GM23338 (cell line): ENCODE measurements at regions not wholly inside any gene's neighbourhood (a gene's known extent, or its start where the extent isn't known, plus 50 kb on each side); places are given as distances from the start of the nearest gene placed in this dataset.
"Not testable (repeated sequence)": the region's sequence is repeated elsewhere in the genome, so short reads cannot be mapped to it uniquely, and the experiment has no call there.

ENCODE experiments used
- ATAC-seq: fragments of 200-7000 bp; cut with Tn5 transposase; 3 replicates; pipeline ENCODE4 v1.9.1; 2020
- DNase-seq: peaks from one replicate; pipeline ENCODE4 v3.0.0-alpha.2; 2015; ENCODE audit warnings: low spot score
- H2AFZ ChIP-seq: fragments of 200-600 bp; sonication (generic); 2 replicates; pipeline ENCODE4 v1.8.0; 2016; ENCODE audit warnings: antibody characterized with exemption, mild to moderate bottlenecking, moderate library complexity
- H3F3A ChIP-seq: fragments of 200-600 bp; sonication (generic); replicated peaks from 2 replicates; pipeline ENCODE4 v1.8.0; 2017; ENCODE audit warnings: antibody characterized with exemption, mixed run types, low read depth
- H3K27ac ChIP-seq: fragments of 200-600 bp; sonication (generic); 2 replicates; pipeline ENCODE4 v1.6.1; 2016; ENCODE audit warnings: low read depth
- H3K27me3 ChIP-seq: fragments of 200-600 bp; sonication (generic); 2 replicates; pipeline ENCODE4 v1.8.0; 2016; ENCODE audit warnings: mild to moderate bottlenecking, mixed run types, moderate library complexity; ENCODE audit not compliant: insufficient read depth
- H3K36me3 ChIP-seq: fragments of 200-600 bp; sonication (generic); 2 replicates; pipeline ENCODE4 v1.8.0; 2016; ENCODE audit warnings: mild to moderate bottlenecking; ENCODE audit not compliant: insufficient read depth
- H3K4me1 ChIP-seq: fragments of 200-600 bp; sonication (generic); 2 replicates; pipeline ENCODE4 v1.8.0; 2016; ENCODE audit warnings: mild to moderate bottlenecking, moderate library complexity; ENCODE audit not compliant: insufficient read depth
- H3K4me2 ChIP-seq: fragments of 200-600 bp; sonication (generic); 2 replicates; pipeline ENCODE4 v1.7.1; 2017; ENCODE audit warnings: mixed run types
- H3K4me3 ChIP-seq: fragments of 200-600 bp; sonication (generic); 2 replicates; pipeline ENCODE4 v1.6.1; 2016; ENCODE audit warnings: mixed run types
- H3K79me2 ChIP-seq: fragments of 200-600 bp; sonication (generic); replicated peaks from 2 replicates; pipeline ENCODE4 v1.8.0; 2017; ENCODE audit warnings: mild to moderate bottlenecking; ENCODE audit not compliant: insufficient read depth
- H3K9me2 ChIP-seq: fragments of 200-600 bp; sonication (generic); 2 replicates; pipeline ENCODE4 v1.8.0; 2017; ENCODE audit not compliant: insufficient read depth
- H4K20me1 ChIP-seq: fragments of 200-600 bp; sonication (generic); replicated peaks from 2 replicates; pipeline ENCODE4 v1.8.0; 2017; ENCODE audit warnings: mild to moderate bottlenecking; ENCODE audit not compliant: insufficient read depth
- H3K27ac Mint-ChIP-seq: 2 replicates; pipeline ENCODE4 v1.8.0; 2020; ENCODE audit warnings: inconsistent platforms, mild to moderate bottlenecking, moderate library complexity, mixed read lengths
- H3K27me3 Mint-ChIP-seq: 3 replicates; pipeline ENCODE4 v1.8.0; 2022; ENCODE audit warnings: low read depth, mild to moderate bottlenecking, moderate library complexity, mixed read lengths, inconsistent platforms; ENCODE audit not compliant: insufficient read depth, poor library complexity
- H3K36me3 Mint-ChIP-seq: 3 replicates; pipeline ENCODE4 v1.8.0; 2021; ENCODE audit warnings: low read depth, mild to moderate bottlenecking, inconsistent platforms, moderate library complexity, mixed read lengths
- H3K4me1 Mint-ChIP-seq: 3 replicates; pipeline ENCODE4 v1.8.0; 2020; ENCODE audit warnings: mild to moderate bottlenecking, inconsistent platforms, mixed read lengths
- H3K4me3 Mint-ChIP-seq: 3 replicates; pipeline ENCODE4 v1.8.0; 2021; ENCODE audit warnings: moderate library complexity, mild to moderate bottlenecking, inconsistent platforms, mixed read lengths
- H3K9me3 Mint-ChIP-seq: 3 replicates; pipeline ENCODE4 v1.8.0; 2020; ENCODE audit warnings: moderate library complexity, mild to moderate bottlenecking, inconsistent platforms, mixed read lengths
- CTCF ChIP-seq, 2 experiments: fragments of 200-600 bp in 1 of 2; sonication (generic) in 1 of 2; conservative IDR thresholded peaks; 2 replicates each; pipeline versions ENCODE4 v1.5.1 to v1.6.1; 2016 to 2017; ENCODE audit warnings: antibody characterized with exemption in 2 of 2, low read depth in 2 of 2, mild to moderate bottlenecking in 2 of 2, moderate library complexity in 1 of 2
- EZH2phosphoT487 ChIP-seq: fragments of 200-600 bp; sonication (generic); IDR thresholded peaks from one replicate; pipeline ENCODE4 v1.8.1; 2018; ENCODE audit warnings: antibody characterized with exemption; ENCODE audit not compliant: unreplicated experiment
- NANOG ChIP-seq: IDR thresholded peaks from 2 replicates; pipeline ENCODE4 v1.6.1; 2016; ENCODE audit warnings: antibody characterized with exemption, borderline replicate concordance
- POLR2AphosphoS5 ChIP-seq: IDR thresholded peaks from 2 replicates; pipeline ENCODE4 v1.6.1; 2016; ENCODE audit warnings: antibody characterized with exemption, low read depth
- REST ChIP-seq: IDR thresholded peaks from one replicate; pipeline ENCODE4 v1.6.1; 2018; ENCODE audit warnings: antibody characterized with exemption; ENCODE audit not compliant: unreplicated experiment

- TF ChIP-seq REST = no peak
These were observed 161.9 kb upstream of the DYRK2 start (continued) for GRCh38 chr12:67486671-67487070.

- H3K27ac Mint-ChIP-seq, H4K20me1 ChIP-seq: not testable (repeated sequence)
- peaks cover 36% of the 10 kb centered on the region for H3K36me3 Mint-ChIP-seq
These were observed 160.2 kb upstream of the DYRK2 start for GRCh38 chr12:67488349-67488748.

GRCh38 chr12:67489007-67489406 is 159.5 kb upstream of the DYRK2 start:
- Histone ChIP-seq H3K27me3 (no peaks in the 10 kb centered on the region), H3K4me2 (no peak overlapping the region), H3K36me3 (no peaks in the 10 kb centered on the region; the same call in 1 of the 2 replicates), H3F3A (no peaks in the 10 kb centered on the region), H3K79me2 (no peaks in the 10 kb centered on the region), H3K27ac (no peak overlapping the region), H3K4me1 (no peaks in the 10 kb centered on the region), H3K9me2 (peaks cover 14% of the 10 kb centered on the region; the same call in 1 of the 2 replicates), H4K20me1 (no peaks in the 10 kb centered on the region), H2AFZ (no peak overlapping the region), H3K4me3 (no peak overlapping the region)
- no peak for ATAC-seq
- Mint-ChIP-seq H3K36me3 (peaks cover 36% of the 10 kb centered on the region), H3K4me1 (peaks cover 4% of the 10 kb centered on the region; the same call in 1 of the 3 replicates), H3K27me3 (peaks cover 6% of the 10 kb centered on the region), H3K4me3 (no peak overlapping the region), H3K27ac (no peak overlapping the region), H3K9me3 (peaks cover 62% of the 10 kb centered on the region)
- TF ChIP-seq POLR2AphosphoS5 = no peak
- TF ChIP-seq NANOG = no peak
- TF ChIP-seq CTCF (conservative IDR thresholded peaks at IDR 0.05; ENCODE audit: low read depth in 2 of 2) = no peak
- no peak for TF ChIP-seq EZH2phosphoT487
- DNase-seq = no peak

More at GRCh38 chr12:67488349-67488748, 160.2 kb upstream of the DYRK2 start:
- DNase-seq, H3K27me3 Mint-ChIP-seq, H2AFZ ChIP-seq, H3K4me1 ChIP-seq, H3K4me2 ChIP-seq, H3K27ac ChIP-seq, H3K79me2 ChIP-seq, H3K4me3 Mint-ChIP-seq, H3K4me3 ChIP-seq, H3K4me1 Mint-ChIP-seq, H3F3A ChIP-seq, ATAC-seq, H3K27me3 ChIP-seq, H3K36me3 ChIP-seq: not testable (repeated sequence)
- H3K9me3 Mint-ChIP-seq = peaks cover 62% of the 10 kb centered on the region
- peaks cover 14% of the 10 kb centered on the region; the same call in 1 of the 2 replicates for H3K9me2 ChIP-seq
